ENCODE measurements at regions not wholly inside any gene's neighbourhood (a gene's known extent, or its start where the extent isn't known, plus 50 kb on each side); places are given as distances from the start of the nearest gene placed in this dataset.

DNA sequence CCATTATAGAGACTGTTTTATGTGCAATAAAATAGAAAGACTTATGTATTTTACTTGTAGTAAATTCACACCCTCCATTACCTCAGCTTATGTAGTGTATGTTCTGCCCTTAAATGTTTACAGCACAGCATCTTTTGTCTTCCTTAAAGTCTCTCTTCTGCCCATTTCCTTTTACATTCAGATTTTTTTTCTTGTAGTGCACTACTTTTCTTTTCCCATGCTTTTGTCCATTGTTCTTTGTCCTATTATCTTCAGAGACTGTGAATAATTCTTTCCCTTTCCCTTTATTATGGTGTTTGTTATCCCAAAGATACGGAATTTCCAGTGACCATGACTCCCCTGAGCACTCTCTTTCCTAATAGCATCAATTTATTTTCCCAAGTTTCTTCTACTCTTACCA lies 66.1 kb upstream of the TYRP1 start:
- TF ChIP-seq CTCF (conservative IDR thresholded peaks at IDR 0.05; ENCODE audit: low read depth, low read length), result no peak
- TF ChIP-seq ELK1 (IDR thresholded peaks at IDR 0.05; ENCODE audit: borderline replicate concordance, low read depth, low read length), result no peak
- no peak for TF ChIP-seq MAFK (IDR thresholded peaks at IDR 0.05; ENCODE audit: low read depth, low read length)
- TF ChIP-seq POLR2A (IDR thresholded peaks at IDR 0.05; ENCODE audit: low read depth, low read length), result no peak
- TF ChIP-seq BHLHE40 (IDR thresholded peaks at IDR 0.05; ENCODE audit: low read depth, low read length), result no peak
- no peak for TF ChIP-seq USF2 (IDR thresholded peaks at IDR 0.05; ENCODE audit: low read depth, low read length)
- TF ChIP-seq RCOR1 (IDR thresholded peaks at IDR 0.05; ENCODE audit: insufficient replicate concordance, low read length), result no peak

All from IMR-90 (cell line).